ENCODE measurements at regions not wholly inside any gene's neighbourhood (a gene's known extent, or its start where the extent isn't known, plus 50 kb on each side); places are given as distances from the start of the nearest gene placed in this dataset.

DNA sequence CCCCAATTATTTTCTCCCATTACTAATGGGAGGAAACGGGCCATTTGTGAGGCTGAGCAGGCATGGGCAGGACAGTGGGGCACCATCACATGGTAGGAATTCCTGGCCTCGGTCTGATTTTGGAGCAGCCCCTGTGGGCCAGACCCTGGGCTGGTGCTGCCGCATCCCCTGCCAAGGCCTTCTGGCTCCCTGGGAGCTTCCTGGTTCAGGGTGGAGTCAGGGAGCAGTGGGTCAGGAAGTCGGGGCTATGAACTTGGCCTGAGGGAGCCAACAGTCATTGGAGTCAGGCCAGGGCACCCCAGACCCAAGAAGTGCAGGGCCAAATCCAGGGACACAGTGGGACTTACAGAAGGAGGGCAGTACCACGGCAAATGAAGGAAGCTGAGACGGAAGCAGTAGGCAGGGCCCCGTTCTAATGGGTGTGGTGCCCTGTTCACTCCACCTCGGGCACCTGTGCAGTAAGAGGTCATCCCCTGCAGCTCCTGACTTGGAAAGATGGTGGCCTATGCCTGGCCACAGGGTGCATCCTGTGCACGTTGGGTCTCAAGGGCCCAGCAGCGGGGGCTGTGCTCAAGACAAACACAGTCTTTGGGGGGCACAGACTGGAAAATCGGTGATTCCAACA lies 328.1 kb downstream of the SMAD2 start:
- ATAC-seq (no peak), DNase-seq (no peak)
- TF ChIP-seq, protein P1, sequence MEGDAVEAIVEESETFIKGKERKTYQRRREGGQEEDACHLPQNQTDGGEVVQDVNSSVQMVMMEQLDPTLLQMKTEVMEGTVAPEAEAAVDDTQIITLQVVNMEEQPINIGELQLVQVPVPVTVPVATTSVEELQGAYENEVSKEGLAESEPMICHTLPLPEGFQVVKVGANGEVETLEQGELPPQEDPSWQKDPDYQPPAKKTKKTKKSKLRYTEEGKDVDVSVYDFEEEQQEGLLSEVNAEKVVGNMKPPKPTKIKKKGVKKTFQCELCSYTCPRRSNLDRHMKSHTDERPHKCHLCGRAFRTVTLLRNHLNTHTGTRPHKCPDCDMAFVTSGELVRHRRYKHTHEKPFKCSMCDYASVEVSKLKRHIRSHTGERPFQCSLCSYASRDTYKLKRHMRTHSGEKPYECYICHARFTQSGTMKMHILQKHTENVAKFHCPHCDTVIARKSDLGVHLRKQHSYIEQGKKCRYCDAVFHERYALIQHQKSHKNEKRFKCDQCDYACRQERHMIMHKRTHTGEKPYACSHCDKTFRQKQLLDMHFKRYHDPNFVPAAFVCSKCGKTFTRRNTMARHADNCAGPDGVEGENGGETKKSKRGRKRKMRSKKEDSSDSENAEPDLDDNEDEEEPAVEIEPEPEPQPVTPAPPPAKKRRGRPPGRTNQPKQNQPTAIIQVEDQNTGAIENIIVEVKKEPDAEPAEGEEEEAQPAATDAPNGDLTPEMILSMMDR (IDR thresholded peaks at IDR 0.05) = no peak

GRCh38 chr18:47601581-47602272 lies 328.7 kb downstream of the SMAD2 start:
- intact Hi-C loops (cut with DNase I) = no loop called here

More for the DNA sequence above, 328.1 kb downstream of the SMAD2 start:
- WGBS, 3 donors = 66 to 68% (median 66%) methylated on average over 11 of the region's 11 CpGs
- Histone ChIP-seq H3K36me3 (ENCODE audit: insufficient read depth in 1 of 2, low read depth in 1 of 2) (no peaks in the 10 kb centered on the region), H3K27me3 (ENCODE audit: insufficient read depth in 3 of 3, low read length in 2 of 3) (peaks cover 0 to 1% (median 0%) of the 10 kb centered on the region in 3 donors), H3K9me3 (no peaks in the 10 kb centered on the region), H3K4me1 (no peaks in the 10 kb centered on the region), H3K4me3 (no peak overlapping the region), H3K27ac (no peak overlapping the region)
- intact Hi-C loops (cut with DNase I) = no loop called here

DNA sequence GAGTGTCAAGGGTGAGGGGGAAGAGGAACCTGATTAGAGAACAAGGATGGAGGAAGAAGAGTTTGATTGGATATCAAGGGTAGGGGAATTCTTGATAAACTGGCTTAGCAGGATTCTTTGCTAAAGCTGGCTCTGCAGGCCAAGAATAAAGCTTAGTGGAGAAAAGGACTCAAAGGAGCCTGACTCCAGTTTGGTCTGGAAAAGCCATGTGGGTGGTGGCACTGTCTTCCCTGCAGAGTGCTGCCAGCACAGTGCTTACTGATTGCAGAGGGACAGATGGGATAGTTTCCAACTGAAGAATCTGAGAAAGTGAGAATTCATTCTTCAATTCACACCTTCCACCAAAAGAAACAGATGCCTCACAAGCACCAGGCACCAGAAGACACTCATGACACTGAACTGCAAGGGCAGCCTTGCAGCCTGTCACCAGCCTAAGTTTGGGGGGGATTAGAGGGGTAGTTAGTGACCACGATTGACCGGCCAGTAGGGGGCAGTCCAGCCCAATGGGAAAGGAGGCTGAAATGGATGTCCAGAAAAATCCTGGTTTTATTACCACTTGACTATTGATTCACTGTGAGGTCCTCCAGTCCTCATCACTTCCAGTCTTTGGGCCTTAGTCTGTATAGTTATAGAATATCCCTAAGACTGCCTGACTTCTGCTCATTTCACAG lies 334.5 kb downstream of the SMAD2 start:
- Histone ChIP-seq H3K36me3 (ENCODE audit: insufficient read depth in 1 of 2, low read depth in 1 of 2) (no peaks in the 10 kb centered on the region), H3K27me3 (ENCODE audit: insufficient read depth in 3 of 3, low read length in 2 of 3) (peaks cover 0 to 29% (median 8%) of the 10 kb centered on the region in 3 donors), H3K9me3 (no peaks in the 10 kb centered on the region), H3K4me3 (no peak overlapping the region), H3K27ac (no peak overlapping the region), H3K4me1 (no peaks in the 10 kb centered on the region)
- TF ChIP-seq, protein P1 (IDR thresholded peaks at IDR 0.05) = no peak
- intact Hi-C loops (cut with DNase I) = no loop called here
- DNase-seq = no peak
- ATAC-seq = no peak
- WGBS, 3 donors = 3 to 8% (median 8%) methylated on average over 2 of the region's 2 CpGs

More at GRCh38 chr18:47601581-47602272, 328.7 kb downstream of the SMAD2 start:
- H3K27ac ChIP-seq = no peak overlapping the region
- H3K27me3 ChIP-seq (ENCODE audit: insufficient read depth in 3 of 3, low read length in 2 of 3) = peaks cover 0 to 1% (median 0%) of the 10 kb centered on the region in 3 donors
- no peaks in the 10 kb centered on the region for H3K36me3 ChIP-seq (ENCODE audit: insufficient read depth in 1 of 2, low read depth in 1 of 2)
- DNase-seq = no peak
- H3K9me3 ChIP-seq = no peaks in the 10 kb centered on the region
- no peak overlapping the region for H3K4me3 ChIP-seq
- TF ChIP-seq, protein P1 (IDR thresholded peaks at IDR 0.05) = no peak
- H3K4me1 ChIP-seq = no peaks in the 10 kb centered on the region
- 67 to 75% (median 69%) methylated on average over 13 of the region's 13 CpGs for WGBS, 3 donors
- no peak for ATAC-seq

DNA sequence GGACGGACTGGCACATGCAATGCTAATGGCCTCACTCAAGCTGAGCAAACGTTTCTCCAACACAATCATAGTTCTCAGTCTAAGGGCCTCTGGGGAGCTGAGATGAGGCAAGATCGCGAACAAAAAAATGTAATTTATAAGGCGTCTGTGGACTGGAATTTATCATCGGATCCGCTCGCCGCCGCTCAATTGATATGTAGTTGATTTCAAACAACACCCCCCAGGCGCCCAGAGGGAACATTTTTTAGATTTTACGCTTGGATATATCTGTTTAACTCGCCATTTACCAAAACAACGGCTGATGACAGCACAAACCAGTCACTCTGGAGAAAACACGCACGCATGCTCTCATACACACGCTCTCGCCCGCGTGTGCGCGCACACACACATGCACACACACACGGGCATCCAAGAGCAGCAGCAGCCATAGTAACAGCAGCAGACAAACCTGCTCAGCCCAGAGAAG lies 335.8 kb downstream of the SMAD2 start:
- DNase-seq (no peak), ATAC-seq (no peak)
- WGBS, 3 donors = 42 to 44% (median 42%) methylated on average over 23 of the region's 23 CpGs
- no peak overlapping the region for H3K27ac ChIP-seq
- intact Hi-C loops (cut with DNase I) = no loop called here
- H3K4me3 ChIP-seq = no peak overlapping the region
- no peaks in the 10 kb centered on the region for H3K4me1 ChIP-seq
- H3K27me3 ChIP-seq (ENCODE audit: insufficient read depth in 3 of 3, low read length in 2 of 3) = peaks cover 0 to 29% (median 8%) of the 10 kb centered on the region in 3 donors
- H3K9me3 ChIP-seq = no peaks in the 10 kb centered on the region
- no peaks in the 10 kb centered on the region for H3K36me3 ChIP-seq (ENCODE audit: insufficient read depth in 1 of 2, low read depth in 1 of 2)
- TF ChIP-seq, protein P1 (IDR thresholded peaks at IDR 0.05) = no peak

All from psoas muscle (tissue), 7 donors.